ENCODE measurements at regions not wholly inside any gene's neighbourhood (a gene's known extent, or its start where the extent isn't known, plus 50 kb on each side); places are given as distances from the start of the nearest gene placed in this dataset.

DNA sequence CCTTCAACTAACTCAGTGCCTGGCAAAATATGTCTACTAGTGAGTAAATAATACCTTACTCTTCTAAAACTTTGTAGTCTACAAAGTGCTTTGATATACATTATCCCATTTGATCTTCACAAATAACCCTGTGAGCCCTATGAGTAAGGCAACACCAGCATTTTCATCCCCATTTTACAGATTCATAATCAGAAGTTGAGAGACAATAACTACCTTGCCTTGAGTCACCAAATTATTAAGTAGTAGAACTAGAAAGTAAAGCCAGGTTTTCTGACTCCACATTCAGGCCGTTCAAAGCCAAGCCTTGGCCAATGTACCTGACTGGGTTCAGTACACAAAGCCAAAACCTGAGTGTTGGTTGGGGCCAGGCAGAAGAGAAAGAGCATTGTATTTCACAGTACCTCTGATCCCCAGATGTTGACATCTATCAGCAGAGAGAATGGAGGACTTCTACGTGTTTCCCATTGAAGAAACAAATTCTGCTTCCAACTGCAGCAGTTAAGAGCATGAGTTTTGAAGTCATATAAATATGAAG is 111.3 kb upstream of the LGSN start:
- TF ChIP-seq, protein P1, sequence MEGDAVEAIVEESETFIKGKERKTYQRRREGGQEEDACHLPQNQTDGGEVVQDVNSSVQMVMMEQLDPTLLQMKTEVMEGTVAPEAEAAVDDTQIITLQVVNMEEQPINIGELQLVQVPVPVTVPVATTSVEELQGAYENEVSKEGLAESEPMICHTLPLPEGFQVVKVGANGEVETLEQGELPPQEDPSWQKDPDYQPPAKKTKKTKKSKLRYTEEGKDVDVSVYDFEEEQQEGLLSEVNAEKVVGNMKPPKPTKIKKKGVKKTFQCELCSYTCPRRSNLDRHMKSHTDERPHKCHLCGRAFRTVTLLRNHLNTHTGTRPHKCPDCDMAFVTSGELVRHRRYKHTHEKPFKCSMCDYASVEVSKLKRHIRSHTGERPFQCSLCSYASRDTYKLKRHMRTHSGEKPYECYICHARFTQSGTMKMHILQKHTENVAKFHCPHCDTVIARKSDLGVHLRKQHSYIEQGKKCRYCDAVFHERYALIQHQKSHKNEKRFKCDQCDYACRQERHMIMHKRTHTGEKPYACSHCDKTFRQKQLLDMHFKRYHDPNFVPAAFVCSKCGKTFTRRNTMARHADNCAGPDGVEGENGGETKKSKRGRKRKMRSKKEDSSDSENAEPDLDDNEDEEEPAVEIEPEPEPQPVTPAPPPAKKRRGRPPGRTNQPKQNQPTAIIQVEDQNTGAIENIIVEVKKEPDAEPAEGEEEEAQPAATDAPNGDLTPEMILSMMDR (IDR thresholded peaks at IDR 0.05): no peak
- no peak for TF ChIP-seq POLR2A (IDR thresholded peaks at IDR 0.05)

Measured in right lobe of liver (tissue), 4 donors.